C4-2B (cell line): ENCODE measurements at regions not wholly inside any gene's neighbourhood (a gene's known extent, or its start where the extent isn't known, plus 50 kb on each side); places are given as distances from the start of the nearest gene placed in this dataset.

ENCODE experiments used
- H3K27ac ChIP-seq: fragments of 450-650 bp; 2 replicates; pipeline ENCODE4 v1.5.1; 2017
- CTCF ChIP-seq: fragments of 450-650 bp; conservative IDR thresholded peaks from 2 replicates; pipeline ENCODE4 v1.5.1; 2017; ENCODE audit warnings: mild to moderate bottlenecking
- ZFX ChIP-seq: fragments of 450-650 bp; IDR thresholded peaks from 2 replicates; pipeline ENCODE4 v1.6.1; 2017

GRCh38 chr22:48440673-48441552 is 1386.8 kb downstream of the BRD1 start:
- TF ChIP-seq ZFX (no peak), CTCF (no peak)
- no peak overlapping the region for H3K27ac ChIP-seq

GRCh38 chr22:48440176-48440575 is 1387.5 kb downstream of the BRD1 start:
- H3K27ac ChIP-seq: no peak overlapping the region
- TF ChIP-seq CTCF (no peak), ZFX (no peak)

- TF ChIP-seq ZFX (no peak), CTCF (no peak)
- H3K27ac ChIP-seq: no peak overlapping the region
Measured at GRCh38 chr22:48439560-48440135, 1388.0 kb downstream of the BRD1 start.

- no peak overlapping the region for H3K27ac ChIP-seq
- TF ChIP-seq CTCF (no peak), ZFX (no peak)
Measured at GRCh38 chr22:48438800-48439559, 1388.7 kb downstream of the BRD1 start.

GRCh38 chr22:48438096-48438495 is 1389.6 kb downstream of the BRD1 start:
- H3K27ac ChIP-seq: no peak overlapping the region
- TF ChIP-seq ZFX (no peak), CTCF (no peak)

GRCh38 chr22:48436201-48436931 is 1391.3 kb downstream of the BRD1 start:
- no peak overlapping the region for H3K27ac ChIP-seq
- TF ChIP-seq ZFX (no peak), CTCF (no peak)
